Activated CD8-positive, alpha-beta memory T cell treated with anti-CD3 and anti-CD28 coated beads, Interleukin-2, amount 50 U/mL, for 48 hours (primary cell): ENCODE measurements at regions not wholly inside any gene's neighbourhood (a gene's known extent, or its start where the extent isn't known, plus 50 kb on each side); places are given as distances from the start of the nearest gene placed in this dataset.

Experiments
- DNase-seq: peaks from one replicate; pipeline ENCODE4 v3.0.0-alpha.2; 2020

DNA sequence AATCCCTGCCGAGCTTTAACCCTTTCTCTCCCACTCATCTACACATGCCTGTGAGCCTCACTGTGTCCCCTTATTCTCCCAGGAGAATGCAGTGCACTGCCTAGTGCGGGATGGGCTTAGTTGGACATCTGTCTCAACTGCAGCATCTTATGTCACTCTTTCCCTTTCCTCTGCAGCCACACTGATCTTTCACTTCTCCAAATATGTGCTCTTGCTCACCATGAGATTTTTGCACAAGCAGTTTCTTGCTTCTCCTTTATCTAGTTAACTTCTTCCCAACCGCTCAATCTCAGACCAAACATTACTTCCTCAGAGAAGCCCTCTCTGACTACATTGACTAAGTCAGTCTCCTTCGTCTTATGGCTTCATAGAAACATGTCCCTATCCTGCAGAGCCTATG lies 292.3 kb downstream of the KBTBD8 start:
- no peak for DNase-seq

GRCh38 chr3:67291287-67292252 lies 293.5 kb downstream of the KBTBD8 start:
- DNase-seq = no peak

GRCh38 chr3:67292356-67293121 lies 294.4 kb downstream of the KBTBD8 start:
- DNase-seq = no peak

DNA sequence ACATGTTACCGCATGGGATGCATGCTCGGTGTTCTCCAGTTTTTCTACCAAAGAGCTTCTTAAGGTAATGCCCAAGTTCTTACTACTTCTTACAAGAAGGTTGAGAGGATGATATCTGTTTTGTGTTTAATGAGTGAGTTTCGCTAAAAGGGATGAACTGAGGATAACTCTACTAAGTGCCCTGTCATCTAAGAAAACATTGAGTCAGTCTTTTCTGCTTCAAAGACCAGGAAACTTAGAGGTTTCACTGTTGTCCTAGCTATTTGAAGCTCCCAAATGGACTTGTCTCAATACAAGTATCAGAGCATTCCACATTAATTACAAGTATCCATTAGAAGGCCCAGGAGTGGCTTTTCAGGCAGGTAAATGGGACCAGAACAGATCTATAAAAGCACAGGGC lies 296.2 kb downstream of the KBTBD8 start:
- DNase-seq = no peak

GRCh38 chr3:67296039-67296892 lies 298.2 kb downstream of the KBTBD8 start:
- DNase-seq = no peak

GRCh38 chr3:67297715-67298475 lies 299.8 kb downstream of the KBTBD8 start:
- DNase-seq = no peak

DNA sequence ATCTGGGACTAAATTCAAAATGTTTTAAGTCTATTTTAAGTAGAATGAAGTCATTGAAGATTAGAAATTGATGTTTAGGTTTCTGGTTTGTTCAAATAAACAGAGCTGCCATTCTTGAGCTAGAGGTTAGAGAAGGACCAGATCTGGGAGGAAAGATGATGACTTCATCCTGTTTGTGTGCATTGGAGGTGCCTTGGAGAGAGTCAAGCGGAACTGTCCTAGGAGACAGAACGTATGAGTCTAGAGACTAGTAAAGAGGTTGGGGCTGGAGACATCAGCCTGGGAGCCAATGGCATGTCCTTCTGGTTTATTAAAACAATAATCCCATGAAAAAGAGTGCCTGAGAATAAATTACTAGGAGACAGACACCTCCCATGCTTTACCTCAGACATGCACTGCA lies 303.4 kb downstream of the KBTBD8 start:
- DNase-seq = no peak

- no peak for DNase-seq
Observed at GRCh38 chr3:67302489-67302888, 304.4 kb downstream of the KBTBD8 start.

DNA sequence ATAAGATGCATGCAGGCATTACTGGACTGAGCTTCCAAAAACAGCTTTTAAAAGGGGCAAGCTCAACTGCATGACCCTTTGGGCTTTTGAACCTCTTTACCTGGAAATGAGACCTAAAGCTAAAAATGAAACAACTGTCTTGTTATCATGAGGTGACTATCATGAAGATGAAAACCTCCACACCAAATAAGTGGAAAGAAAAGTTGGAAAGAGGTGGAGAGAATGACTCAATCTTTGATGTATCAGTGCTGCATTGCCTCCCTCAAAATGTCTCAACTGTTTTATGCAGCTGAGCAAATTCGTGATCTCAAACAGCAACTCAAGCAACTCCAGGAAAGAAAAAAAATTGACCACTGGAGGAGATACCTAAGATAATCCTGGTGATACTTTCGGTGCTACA lies 307.1 kb downstream of the KBTBD8 start:
- no peak for DNase-seq

GRCh38 chr3:67305922-67306321 lies 307.8 kb downstream of the KBTBD8 start:
- DNase-seq = no peak

DNA sequence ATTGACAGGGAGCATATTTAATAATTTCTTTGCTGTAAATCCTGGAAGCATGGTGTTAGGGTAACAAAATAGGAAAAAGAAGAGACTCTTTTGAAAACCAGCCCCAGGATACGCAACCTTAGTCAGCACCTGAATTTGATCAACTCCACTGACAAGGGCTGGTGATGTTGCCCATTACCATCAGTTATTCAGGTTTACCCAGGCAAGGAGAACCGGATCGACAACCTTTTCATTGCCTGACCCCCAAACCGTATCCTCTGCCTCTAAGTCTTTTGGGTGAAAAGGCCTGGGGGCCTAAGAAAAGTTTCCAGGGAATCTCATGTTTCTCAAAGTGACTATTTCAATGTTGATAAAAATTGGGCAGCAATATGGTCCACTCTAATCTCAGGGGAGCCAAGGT lies 313.3 kb downstream of the KBTBD8 start:
- no peak for DNase-seq

DNA sequence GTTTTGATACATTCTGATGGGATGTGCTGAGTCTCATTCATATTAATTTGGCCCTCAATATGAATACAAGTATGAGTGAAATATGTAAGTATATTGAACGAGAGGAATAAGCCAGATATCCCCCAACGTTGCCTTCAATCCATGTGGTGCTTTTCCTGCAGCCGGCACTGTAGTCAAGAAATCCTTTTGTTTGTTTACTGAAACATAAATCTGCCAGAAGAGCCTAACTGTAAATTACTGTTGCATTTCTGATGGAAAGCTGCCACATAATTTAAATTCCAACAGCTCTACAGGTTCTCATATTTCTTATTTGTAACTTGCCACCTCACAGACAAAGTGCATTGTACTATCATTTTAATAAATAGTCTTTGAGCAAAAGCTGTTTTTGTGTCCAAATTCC lies 314.0 kb downstream of the KBTBD8 start:
- no peak for DNase-seq

DNA sequence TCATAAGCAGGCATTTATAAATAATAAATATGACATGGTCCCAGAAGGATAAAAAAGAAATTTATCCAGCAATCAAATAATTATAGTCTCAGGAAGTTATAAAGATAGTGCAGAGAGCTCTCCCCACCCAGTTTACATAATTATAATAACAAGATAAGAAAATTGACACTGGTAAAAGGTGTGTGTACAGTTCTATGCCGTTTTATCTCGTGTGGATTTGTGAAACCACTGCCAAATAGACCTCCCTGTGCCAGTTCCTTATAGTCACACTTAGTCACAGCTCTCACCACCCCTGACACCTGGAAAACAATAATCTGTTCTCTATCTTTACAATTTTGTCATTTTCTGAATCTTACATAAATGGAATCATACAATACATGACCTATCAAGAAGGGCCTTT lies 320.1 kb downstream of the KBTBD8 start:
- no peak for DNase-seq

GRCh38 chr3:67324554-67324953 lies 326.4 kb downstream of the KBTBD8 start:
- DNase-seq = no peak
